Neural crest cell (in vitro differentiated cells): ENCODE measurements at regions not wholly inside any gene's neighbourhood (a gene's known extent, or its start where the extent isn't known, plus 50 kb on each side); places are given as distances from the start of the nearest gene placed in this dataset.
A peak's percentile ranks its signal among the peaks of the same experiment; 100 is the strongest.

Experiments used
- DNase-seq: peaks from one replicate; pipeline ENCODE4 v3.0.0; 2021; ENCODE audit warnings: low read depth, mixed read lengths, low spot score
- H3K27ac Mint-ChIP-seq: one replicate; pipeline ENCODE4 v1.8.0; 2021; ENCODE audit warnings: mild to moderate bottlenecking, mixed read lengths; ENCODE audit not compliant: unreplicated experiment
- H3K27me3 Mint-ChIP-seq: 2 replicates; pipeline ENCODE4 v1.8.0; 2021; ENCODE audit warnings: low read depth, mild to moderate bottlenecking, mixed read lengths
- H3K36me3 Mint-ChIP-seq: 2 replicates; pipeline ENCODE4 v1.8.0; 2021; ENCODE audit warnings: low read depth, mild to moderate bottlenecking, mixed read lengths
- H3K4me1 Mint-ChIP-seq: 2 replicates; pipeline ENCODE4 v1.8.0; 2021; ENCODE audit warnings: mixed read lengths
- H3K4me3 Mint-ChIP-seq: one replicate; pipeline ENCODE4 v1.8.0; 2021; ENCODE audit warnings: mild to moderate bottlenecking, mixed read lengths
- H3K9me3 Mint-ChIP-seq: 2 replicates; pipeline ENCODE4 v1.8.0; 2021; ENCODE audit warnings: mixed read lengths
- CTCF ChIP-seq: fragments of 200-600 bp; sonication (generic); conservative IDR thresholded peaks from 2 replicates; pipeline ENCODE4 v1.5.0; 2021; ENCODE audit warnings: antibody characterized with exemption, mild to moderate bottlenecking

- no peak for DNase-seq
- TF ChIP-seq CTCF = no peak
- H3K9me3 Mint-ChIP-seq = peaks cover under 1% of the 10 kb centered on the region
- H3K27ac Mint-ChIP-seq = no peak overlapping the region
- no peak overlapping the region for H3K4me3 Mint-ChIP-seq
- no peaks in the 10 kb centered on the region for H3K36me3 Mint-ChIP-seq
- H3K4me1 Mint-ChIP-seq = peaks cover 7% of the 10 kb centered on the region
- H3K27me3 Mint-ChIP-seq = peaks cover 4% of the 10 kb centered on the region
These were observed 1152.2 kb upstream of the CDH6 start for GRCh38 chr5:30041291-30041690.

- peak; percentile 78 for TF ChIP-seq CTCF
- no peak overlapping the region for H3K27ac Mint-ChIP-seq
- H3K27me3 Mint-ChIP-seq = peaks cover 4% of the 10 kb centered on the region
- peaks cover 3% of the 10 kb centered on the region for H3K9me3 Mint-ChIP-seq
- H3K4me1 Mint-ChIP-seq = peaks cover 7% of the 10 kb centered on the region
- no peak overlapping the region for H3K4me3 Mint-ChIP-seq
- DNase-seq = peak; percentile 79
- no peaks in the 10 kb centered on the region for H3K36me3 Mint-ChIP-seq
These were observed 1152.9 kb upstream of the CDH6 start for GRCh38 chr5:30040488-30041118.

DNA sequence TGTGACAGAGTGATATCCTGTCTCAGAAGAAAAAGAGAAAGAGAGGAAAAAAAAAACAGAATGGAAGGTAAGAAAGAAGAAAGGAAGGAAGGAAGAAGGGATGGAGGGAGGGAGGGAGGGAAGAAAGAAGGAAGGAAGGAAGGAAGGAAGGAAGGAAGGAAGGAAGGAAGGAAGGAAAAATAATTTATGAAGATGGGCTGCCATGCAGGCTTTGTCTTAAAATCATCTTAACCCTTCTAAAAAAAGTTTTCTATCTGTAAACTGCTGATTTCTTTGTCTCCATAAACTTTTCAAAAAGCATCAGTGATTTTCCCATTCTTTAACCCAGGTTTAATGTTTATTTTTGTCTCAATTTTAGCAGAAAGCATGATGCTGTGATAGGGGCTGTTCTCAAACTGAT, 1154.1 kb upstream of the CDH6 start:
- Mint-ChIP-seq H3K4me3 (no peak overlapping the region), H3K36me3 (no peaks in the 10 kb centered on the region), H3K4me1 (peaks cover 7% of the 10 kb centered on the region), H3K9me3 (peaks cover 3% of the 10 kb centered on the region), H3K27ac (no peak overlapping the region), H3K27me3 (peaks cover 4% of the 10 kb centered on the region)
- no peak for DNase-seq
- no peak for TF ChIP-seq CTCF

DNA sequence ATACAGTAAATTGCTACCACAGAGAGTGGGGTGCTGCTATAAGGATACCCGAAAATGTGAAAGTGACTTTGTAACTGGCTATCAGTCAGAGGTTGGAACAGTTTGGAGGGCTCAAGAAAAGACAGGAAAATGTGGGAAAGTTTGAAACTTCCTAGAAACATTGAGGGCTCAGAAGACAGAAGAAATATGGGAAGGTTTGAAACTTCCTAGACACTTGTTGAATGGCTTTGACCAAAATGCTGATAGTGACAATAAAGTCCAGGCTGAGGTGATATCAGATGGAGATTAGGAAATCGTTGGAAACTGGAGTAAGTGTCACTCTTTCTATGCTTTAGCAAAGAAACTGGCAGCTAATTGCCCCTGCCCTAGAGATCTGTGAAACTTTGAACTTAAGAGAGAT, 1158.6 kb upstream of the CDH6 start:
- H3K4me3 Mint-ChIP-seq = no peak overlapping the region
- H3K4me1 Mint-ChIP-seq = peaks cover 14% of the 10 kb centered on the region
- no peak for DNase-seq
- peaks cover 4% of the 10 kb centered on the region for H3K27me3 Mint-ChIP-seq
- H3K36me3 Mint-ChIP-seq = no peaks in the 10 kb centered on the region
- H3K9me3 Mint-ChIP-seq = peaks cover 3% of the 10 kb centered on the region
- no peak for TF ChIP-seq CTCF
- H3K27ac Mint-ChIP-seq = no peak overlapping the region

DNA sequence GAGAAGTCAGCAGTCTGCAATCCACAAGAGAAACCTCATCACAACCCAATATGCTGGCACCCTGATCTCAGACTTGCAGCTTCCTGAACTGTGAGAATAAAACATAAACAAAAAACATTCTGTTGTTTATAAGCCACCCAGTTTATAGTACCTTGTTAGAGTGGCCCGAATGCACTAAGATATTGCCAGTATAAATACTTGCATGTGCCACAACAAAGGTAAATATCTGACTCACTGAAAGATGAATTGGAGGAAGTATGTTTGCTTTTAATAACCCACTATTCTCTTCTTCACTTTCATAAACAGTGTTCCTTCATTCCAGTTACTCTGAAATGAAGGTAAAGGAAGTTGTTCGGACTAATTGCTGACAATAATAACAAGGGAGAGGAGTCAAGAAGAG, 1163.4 kb upstream of the CDH6 start:
- H3K27me3 Mint-ChIP-seq = no peaks in the 10 kb centered on the region
- H3K9me3 Mint-ChIP-seq = peaks cover 8% of the 10 kb centered on the region
- peaks cover 14% of the 10 kb centered on the region for H3K4me1 Mint-ChIP-seq
- H3K36me3 Mint-ChIP-seq = no peaks in the 10 kb centered on the region
- H3K4me3 Mint-ChIP-seq = no peak overlapping the region
- TF ChIP-seq CTCF = no peak
- DNase-seq = no peak
- no peak overlapping the region for H3K27ac Mint-ChIP-seq

- H3K4me1 Mint-ChIP-seq = no peaks in the 10 kb centered on the region
- no peaks in the 10 kb centered on the region for H3K27me3 Mint-ChIP-seq
- TF ChIP-seq CTCF = no peak
- no peaks in the 10 kb centered on the region for H3K36me3 Mint-ChIP-seq
- H3K9me3 Mint-ChIP-seq = no peaks in the 10 kb centered on the region
- no peak for DNase-seq
- no peak overlapping the region for H3K27ac Mint-ChIP-seq
- no peak overlapping the region for H3K4me3 Mint-ChIP-seq
These were observed 1191.7 kb upstream of the CDH6 start for GRCh38 chr5:30001826-30002225.
